OCI-LY7 (cell line): ENCODE measurements at regions not wholly inside any gene's neighbourhood (a gene's known extent, or its start where the extent isn't known, plus 50 kb on each side); places are given as distances from the start of the nearest gene placed in this dataset.

Source experiments
- BruUV-seq: library from RNA; stranded (reverse); fragments of 400-500 nt; replicated peaks from 2 replicates; lab custom pipeline; 2021; lab: Mats Ljungman, UMichigan
- CTCF ChIA-PET: fragments of 300-600 bp; sonication (Branson Sonifier 250); formaldehyde crosslinking; loops from one replicate; lab custom pipeline; 2022; ENCODE audit warnings: antibody characterized with exemption; ENCODE audit not compliant: unreplicated experiment; lab: Charles Lee
- POLR2A ChIA-PET: fragments of 300-600 bp; sonication (Branson Sonifier 250); formaldehyde crosslinking; loops from one replicate; lab custom pipeline; 2022; ENCODE audit warnings: antibody characterized with exemption; lab: Charles Lee
- DNase-seq: peaks from one replicate; pipeline ENCODE4 v3.0.0-alpha.2; 2015; ENCODE audit warnings: low spot score
- H2AFZ ChIP-seq: fragments of 200-600 bp; sonication (generic), shearing (Covaris generic); 2 replicates; pipeline ENCODE4 v1.6.1; 2014; ENCODE audit warnings: mild to moderate bottlenecking, antibody characterized with exemption, low read length, moderate library complexity
- H3K27ac ChIP-seq: fragments of 200-600 bp; sonication (generic); 2 replicates; pipeline ENCODE4 v1.5.1; 2014; ENCODE audit warnings: mixed run types, low read depth, mild to moderate bottlenecking, moderate library complexity, low read length, inconsistent platforms; ENCODE audit not compliant: poor library complexity, severe bottlenecking
- H3K36me3 ChIP-seq: fragments of 200-600 bp; sonication (generic); 2 replicates; pipeline ENCODE4 v1.6.1; 2014; ENCODE audit warnings: mild to moderate bottlenecking, antibody characterized with exemption, low read length, moderate library complexity, mixed read lengths; ENCODE audit not compliant: insufficient read depth
- H3K4me1 ChIP-seq: fragments of 200-600 bp; sonication (generic); 2 replicates; pipeline ENCODE4 v1.5.1; 2014; ENCODE audit warnings: mild to moderate bottlenecking, low read length; ENCODE audit not compliant: insufficient read depth, poor library complexity, severe bottlenecking
- H3K4me2 ChIP-seq: fragments of 200-600 bp; sonication (generic); 2 replicates; pipeline ENCODE4 v1.6.1; 2014; ENCODE audit warnings: mild to moderate bottlenecking, low read length
- H3K4me3 ChIP-seq: fragments of 200-600 bp; sonication (generic); 2 replicates; pipeline ENCODE4 v1.5.1; 2014; ENCODE audit warnings: mild to moderate bottlenecking, low read depth, low read length; ENCODE audit not compliant: poor library complexity, severe bottlenecking
- H3K79me2 ChIP-seq: fragments of 200-600 bp; sonication (generic); 2 replicates; pipeline ENCODE4 v1.6.1; 2016; ENCODE audit warnings: low read depth, mild to moderate bottlenecking, low read length, moderate library complexity, mixed read lengths; ENCODE audit not compliant: insufficient read depth
- H3K9me2 ChIP-seq: fragments of 200-600 bp; sonication (generic); 2 replicates; pipeline ENCODE4 v1.6.1; 2016; ENCODE audit warnings: mild to moderate bottlenecking, low read length, mixed read lengths; ENCODE audit not compliant: insufficient read depth
- H3K9me3 ChIP-seq: fragments of 200-600 bp; sonication (generic); 2 replicates; pipeline ENCODE4 v1.6.1; 2014; ENCODE audit warnings: mild to moderate bottlenecking, mixed run types, low read length, mixed read lengths
- H4K20me1 ChIP-seq: fragments of 200-600 bp; sonication (generic); 2 replicates; pipeline ENCODE4 v1.6.1; 2014; ENCODE audit warnings: mild to moderate bottlenecking, antibody characterized with exemption, low read length, moderate library complexity, mixed read lengths; ENCODE audit not compliant: insufficient read depth
- CTCF ChIP-seq: fragments of 200-600 bp; sonication (generic); conservative IDR thresholded peaks from 2 replicates; pipeline ENCODE4 v1.5.1; 2014; ENCODE audit warnings: mild to moderate bottlenecking, antibody characterized with exemption, low read length, moderate library complexity, mixed read lengths
- EZH2phosphoT487 ChIP-seq: fragments of 200-600 bp; sonication (generic); IDR thresholded peaks from 2 replicates; pipeline ENCODE4 v1.6.1; 2018; ENCODE audit warnings: low read depth, borderline replicate concordance, mild to moderate bottlenecking, mixed run types, antibody characterized with exemption, low read length, moderate library complexity, mixed read lengths
- intact Hi-C: fragments of 100-400 bp; cut with micrococcal nuclease; formaldehyde crosslinking; loops from one replicate; pipeline ENCODE4 v1.10.0; 2022; ENCODE audit not compliant: unreplicated experiment

GRCh38 chr2:239596253-239596652, 195.4 kb upstream of the HDAC4 start:
- Histone ChIP-seq H3K9me3 (no peaks in the 10 kb centered on the region), H2AFZ (no peak overlapping the region), H4K20me1 (no peaks in the 10 kb centered on the region), H3K79me2 (no peaks in the 10 kb centered on the region), H3K9me2 (no peaks in the 10 kb centered on the region), H3K4me1 (no peaks in the 10 kb centered on the region), H3K4me2 (no peak overlapping the region), H3K27ac (no peak overlapping the region), H3K4me3 (no peak overlapping the region), H3K36me3 (no peaks in the 10 kb centered on the region)
- TF ChIP-seq EZH2phosphoT487, result no peak
- no peak for TF ChIP-seq CTCF
- intact Hi-C loops, result no loop called here
- CTCF ChIA-PET, result no interaction called here
- DNase-seq, result no peak
- POLR2A ChIA-PET, result no interaction called here
- BruUV-seq, result no TSS peak

- no TSS peak for BruUV-seq
- no peak for DNase-seq
- TF ChIP-seq EZH2phosphoT487 (no peak), CTCF (no peak)
- no peak overlapping the region for H2AFZ ChIP-seq
- no peaks in the 10 kb centered on the region for H4K20me1 ChIP-seq
- no peaks in the 10 kb centered on the region for H3K36me3 ChIP-seq
- H3K4me3 ChIP-seq, result no peak overlapping the region
- no peaks in the 10 kb centered on the region for H3K9me2 ChIP-seq
- H3K27ac ChIP-seq, result no peak overlapping the region
- POLR2A ChIA-PET, result no interaction called here
- CTCF ChIA-PET, result no interaction called here
- no peaks in the 10 kb centered on the region for H3K79me2 ChIP-seq
- no peaks in the 10 kb centered on the region for H3K9me3 ChIP-seq
- no peak overlapping the region for H3K4me2 ChIP-seq
- intact Hi-C loops, result no loop called here
- no peaks in the 10 kb centered on the region for H3K4me1 ChIP-seq
Observed at GRCh38 chr2:239595726-239596125, 194.9 kb upstream of the HDAC4 start.

GRCh38 chr2:239594772-239595608, 194.2 kb upstream of the HDAC4 start:
- TF ChIP-seq EZH2phosphoT487, result no peak
- no peak for TF ChIP-seq CTCF
- intact Hi-C loops, result no loop called here
- Histone ChIP-seq H3K4me2 (no peak overlapping the region), H3K4me3 (no peak overlapping the region), H3K79me2 (no peaks in the 10 kb centered on the region), H3K9me2 (no peaks in the 10 kb centered on the region), H3K36me3 (no peaks in the 10 kb centered on the region), H3K4me1 (no peaks in the 10 kb centered on the region), H3K27ac (no peak overlapping the region), H2AFZ (no peak overlapping the region), H3K9me3 (no peaks in the 10 kb centered on the region), H4K20me1 (no peaks in the 10 kb centered on the region)
- POLR2A ChIA-PET, result no interaction called here
- CTCF ChIA-PET, result no interaction called here
- no peak for DNase-seq
- no TSS peak for BruUV-seq
